GM19351 (cell line): ENCODE measurements at regions not wholly inside any gene's neighbourhood (a gene's known extent, or its start where the extent isn't known, plus 50 kb on each side); places are given as distances from the start of the nearest gene placed in this dataset.

Experiments
- ATAC-seq: cut with Tn5 transposase; IDR thresholded peaks from one replicate; pipeline ENCODE4 v1.9.1; 2021; ENCODE audit warnings: mild to moderate bottlenecking, moderate library complexity; ENCODE audit not compliant: unreplicated experiment

DNA sequence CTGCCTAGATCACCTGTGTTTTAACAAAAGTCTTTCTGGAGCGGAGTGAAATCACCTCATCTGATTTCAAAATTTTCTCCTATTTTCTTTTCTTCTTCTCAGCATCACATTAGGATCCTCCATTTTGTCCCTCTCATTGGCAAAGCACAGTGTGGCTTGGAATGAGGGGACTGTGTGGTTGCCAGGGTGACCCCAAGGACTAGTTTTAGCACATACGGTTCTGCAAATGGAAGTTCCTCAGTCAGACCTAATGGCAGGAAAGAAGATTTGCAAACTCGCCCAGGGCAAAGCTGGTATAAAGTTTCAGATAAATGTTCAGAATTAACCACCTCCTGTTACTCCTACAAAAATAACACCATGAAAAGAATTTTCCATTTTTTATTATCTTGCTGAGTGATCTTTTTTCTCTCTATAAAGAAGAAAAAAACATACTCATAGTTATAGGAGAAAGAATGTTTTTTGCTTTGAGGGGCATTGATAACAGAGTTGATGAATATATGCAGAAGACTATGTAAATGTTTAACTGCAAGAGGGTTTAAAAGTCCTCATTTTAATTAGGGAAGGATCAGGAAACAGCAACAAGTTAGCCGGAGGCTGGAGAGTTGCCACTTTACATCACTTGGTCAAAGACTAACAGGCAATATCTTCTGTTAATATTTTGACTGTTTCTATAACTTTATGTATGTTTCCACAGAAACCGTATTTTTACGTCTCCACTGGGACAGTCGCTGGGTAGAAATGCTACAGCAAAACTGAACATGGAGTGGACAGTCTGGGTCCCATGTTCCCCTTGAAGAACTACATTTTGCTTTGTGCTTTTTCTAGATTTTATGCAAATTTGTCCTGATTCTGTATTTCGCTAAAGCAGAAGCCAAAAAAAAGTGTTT, 257.8 kb downstream of the NR2F1-AS1 start:
- ATAC-seq, result no peak

DNA sequence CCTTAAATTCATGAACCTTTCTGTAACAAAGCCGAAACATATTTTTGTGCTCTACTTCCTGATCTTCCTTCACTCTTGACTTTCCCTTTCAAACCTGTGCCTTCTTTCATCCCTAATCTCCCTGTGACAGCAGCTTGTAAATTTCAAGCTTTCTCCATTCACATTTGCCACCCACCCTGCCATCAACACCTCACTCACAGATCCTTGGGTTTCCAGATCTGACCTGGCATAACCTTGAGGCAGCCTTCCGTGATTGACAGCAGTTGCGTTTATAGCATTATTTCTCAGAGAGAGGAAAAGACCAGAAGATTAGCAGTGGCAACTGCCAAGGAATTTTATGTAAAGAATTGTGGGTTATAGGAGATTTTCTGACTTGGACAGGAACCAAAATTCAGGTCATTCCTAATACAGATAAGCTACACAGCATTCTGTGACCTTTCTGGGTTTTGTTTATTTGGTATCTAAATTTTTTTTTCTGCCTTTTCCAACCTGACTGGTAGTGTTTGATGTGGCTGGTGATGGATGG, 260.0 kb downstream of the NR2F1-AS1 start:
- no peak for ATAC-seq

DNA sequence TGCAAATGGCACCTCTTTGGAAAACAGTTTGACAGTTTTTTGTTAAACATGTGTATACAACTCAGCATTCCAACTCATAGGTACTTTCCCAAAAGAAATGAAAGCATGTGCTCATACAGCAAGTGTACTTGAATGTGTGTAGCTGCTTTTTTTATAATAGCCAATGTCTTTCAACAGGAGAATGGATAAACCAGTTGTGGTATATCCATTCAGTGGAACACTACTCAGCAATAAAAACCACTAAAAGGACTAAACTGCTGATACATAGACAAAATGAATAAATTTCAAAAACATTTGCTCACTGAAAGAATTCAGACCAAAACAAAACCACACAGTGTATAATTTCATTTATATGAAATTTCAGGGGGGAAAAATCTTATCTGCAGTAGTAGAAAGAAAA, 267.3 kb downstream of the NR2F1-AS1 start:
- no peak for ATAC-seq

DNA sequence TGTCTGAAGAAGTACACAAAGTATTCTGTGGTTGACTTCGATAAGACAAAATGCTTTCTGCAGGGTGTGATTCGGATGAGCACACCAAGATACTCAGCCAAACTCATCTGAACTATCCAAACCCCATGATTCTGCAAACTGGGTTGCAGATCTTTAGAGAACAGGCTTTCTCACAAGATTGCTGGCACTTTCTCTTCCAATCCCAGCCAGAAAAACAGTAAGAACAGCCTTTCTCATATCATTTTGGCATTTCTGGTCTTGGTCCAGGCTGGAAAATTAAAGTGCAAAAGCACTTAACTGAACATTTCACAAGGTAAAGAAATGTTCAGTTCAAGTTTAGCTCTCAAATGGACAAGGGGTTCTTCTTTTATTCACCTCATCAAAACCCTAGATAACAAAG, 269.1 kb downstream of the NR2F1-AS1 start:
- ATAC-seq, result no peak

DNA sequence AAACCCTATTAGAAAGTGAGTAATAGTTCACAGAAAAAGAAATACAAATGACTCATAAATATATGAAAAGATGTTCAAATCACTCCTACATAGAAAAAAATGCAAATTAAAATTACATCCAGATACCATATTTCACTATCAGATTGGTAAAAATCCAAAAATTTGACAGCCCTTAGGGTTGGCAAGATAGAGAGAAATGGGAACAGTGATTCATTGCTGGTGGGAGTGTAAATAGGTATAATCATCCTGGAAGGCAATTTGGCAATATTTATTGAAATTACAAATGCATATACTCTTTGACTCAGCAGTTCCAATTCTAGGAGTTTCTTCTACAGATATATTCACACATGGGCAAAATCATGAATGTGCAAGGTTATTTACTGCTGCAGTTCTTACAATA, 273.5 kb downstream of the NR2F1-AS1 start:
- ATAC-seq, result no peak

DNA sequence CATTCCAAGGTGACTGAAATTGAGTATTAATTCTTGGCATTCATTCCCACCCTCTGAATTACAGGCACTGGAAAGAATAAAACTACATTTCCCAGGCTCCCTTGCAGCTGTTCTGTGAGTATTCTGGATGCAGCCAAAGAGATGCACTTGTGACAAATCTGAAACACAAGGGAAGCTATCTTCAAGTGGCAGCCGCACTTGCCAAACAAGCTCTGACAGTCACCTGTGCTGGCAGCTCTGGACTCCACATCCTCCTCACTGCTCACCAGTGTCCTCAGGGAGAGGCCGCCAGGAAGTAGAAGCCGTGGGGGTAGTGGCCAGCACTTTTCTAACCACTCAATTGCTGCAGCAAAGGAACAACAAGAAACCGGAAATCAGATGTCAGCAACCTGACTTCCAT, 275.0 kb downstream of the NR2F1-AS1 start:
- no peak for ATAC-seq

DNA sequence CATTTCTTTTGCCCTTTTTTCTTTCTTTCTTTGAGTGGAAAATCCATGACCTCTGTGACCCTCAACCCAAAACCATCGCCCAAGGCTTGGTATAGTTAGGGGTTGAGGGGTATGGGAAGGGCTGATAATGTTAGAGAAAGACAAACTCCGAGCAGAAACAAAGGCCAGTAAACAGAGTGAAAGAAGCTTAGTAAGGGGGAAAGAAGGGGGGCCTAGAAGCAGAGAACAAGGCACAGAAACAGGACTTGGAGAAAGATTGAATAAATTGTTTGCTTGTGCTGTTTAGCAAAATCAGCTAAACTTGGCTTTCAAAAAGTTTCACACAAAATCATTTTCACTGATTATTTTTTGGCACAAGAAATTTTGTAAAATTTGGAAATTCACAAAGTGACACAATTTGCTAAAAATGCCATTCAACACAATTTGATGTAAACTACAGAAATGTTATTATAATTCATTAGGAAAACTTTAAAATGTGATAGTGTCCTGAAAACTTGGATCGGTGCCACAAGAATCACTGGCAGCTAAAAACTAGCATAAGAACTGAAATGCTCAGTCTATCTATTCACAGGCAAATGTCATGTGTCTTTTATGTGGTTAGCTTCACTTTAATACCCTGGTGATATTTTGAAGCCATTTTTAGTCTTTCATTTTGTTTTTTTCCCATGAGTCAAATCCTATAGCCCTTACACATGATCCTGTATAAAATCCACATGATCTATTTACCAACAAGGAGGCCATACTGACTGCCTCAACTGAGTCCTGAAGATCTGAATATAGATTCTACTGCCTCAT, 276.4 kb downstream of the NR2F1-AS1 start:
- no peak for ATAC-seq

DNA sequence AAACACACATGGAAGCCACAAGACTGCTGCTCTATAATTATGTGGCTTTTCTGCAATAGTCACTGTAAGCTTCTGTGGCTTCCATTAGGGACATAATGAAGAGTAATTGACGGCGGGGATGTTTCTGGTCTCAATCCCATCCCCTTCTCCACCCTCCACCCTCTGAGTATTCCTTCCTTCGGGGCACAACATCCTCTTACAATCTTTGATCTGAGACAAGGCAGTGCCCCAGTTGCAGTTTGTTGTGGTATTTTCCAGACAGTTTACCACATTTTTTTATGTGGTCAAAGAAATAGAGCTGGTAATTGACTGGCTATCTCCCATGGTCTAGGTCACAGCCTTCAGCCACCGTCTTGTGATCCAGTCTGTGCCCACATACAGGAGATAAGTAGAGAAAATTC, 277.7 kb downstream of the NR2F1-AS1 start:
- ATAC-seq, result no peak

DNA sequence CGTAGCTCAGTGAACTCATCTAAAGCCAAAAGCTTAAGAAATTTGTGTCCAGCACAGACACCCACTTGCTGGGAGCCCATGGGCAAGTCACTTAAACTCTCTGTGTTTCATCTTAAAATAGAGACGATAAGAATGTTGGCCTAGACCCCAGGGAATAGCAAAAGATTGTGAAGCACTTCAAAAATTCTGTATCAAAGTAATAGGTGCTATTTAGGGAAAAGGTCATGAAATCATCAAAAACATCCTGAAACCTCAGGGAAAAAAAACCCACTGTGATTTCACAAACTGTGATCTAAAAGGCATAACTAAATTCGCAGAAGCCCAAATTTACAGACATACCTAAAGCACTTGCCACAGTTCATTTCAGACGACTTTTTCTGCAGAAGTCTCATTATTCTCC, 278.3 kb downstream of the NR2F1-AS1 start:
- no peak for ATAC-seq

DNA sequence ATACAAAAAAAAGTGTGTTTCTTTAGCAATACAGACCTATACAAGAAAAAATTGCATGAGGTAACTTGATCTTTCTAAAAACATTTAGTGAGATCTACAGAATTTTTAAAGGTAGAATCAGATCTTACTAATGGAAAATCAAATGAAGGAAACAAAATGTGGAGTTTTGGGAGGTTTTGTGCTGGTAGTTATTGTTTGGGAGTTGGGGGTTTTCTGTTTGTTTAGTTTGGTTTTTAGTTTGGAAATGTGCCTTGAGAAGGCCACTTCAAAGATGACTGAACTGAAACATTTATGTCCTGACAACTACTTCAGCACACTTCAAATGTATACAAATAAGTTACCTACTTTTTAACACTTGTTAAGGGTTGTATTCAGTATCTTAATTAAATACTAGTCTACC, 280.1 kb downstream of the NR2F1-AS1 start:
- no peak for ATAC-seq

DNA sequence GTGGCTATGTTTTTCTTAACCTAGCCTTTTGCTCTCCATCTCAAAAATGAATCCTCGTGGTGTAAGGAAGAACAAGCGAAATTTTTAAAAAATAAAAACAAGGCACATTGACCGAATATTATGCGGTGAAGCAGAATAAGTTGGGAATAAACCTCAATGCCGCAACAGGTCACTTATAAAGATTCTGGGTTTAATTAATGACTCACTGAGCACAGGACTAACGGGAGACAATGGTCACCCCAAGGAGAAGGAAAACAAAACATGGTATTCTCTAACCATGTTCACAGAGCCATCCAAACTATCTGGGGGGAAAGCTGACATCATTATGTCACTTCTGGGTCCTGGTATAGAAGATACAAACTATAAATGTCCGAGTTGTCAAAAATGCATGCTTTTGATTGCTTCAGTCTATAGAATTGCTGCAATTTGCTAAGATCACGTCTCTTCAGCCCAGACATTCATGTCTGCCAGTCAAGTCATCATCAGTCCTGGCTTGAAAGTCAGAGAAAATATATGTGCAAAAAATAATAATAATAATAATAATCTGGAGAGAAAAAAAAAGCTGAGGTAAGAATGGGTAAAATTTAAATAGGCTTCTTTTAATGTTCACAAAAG, 280.6 kb downstream of the NR2F1-AS1 start:
- no peak for ATAC-seq

DNA sequence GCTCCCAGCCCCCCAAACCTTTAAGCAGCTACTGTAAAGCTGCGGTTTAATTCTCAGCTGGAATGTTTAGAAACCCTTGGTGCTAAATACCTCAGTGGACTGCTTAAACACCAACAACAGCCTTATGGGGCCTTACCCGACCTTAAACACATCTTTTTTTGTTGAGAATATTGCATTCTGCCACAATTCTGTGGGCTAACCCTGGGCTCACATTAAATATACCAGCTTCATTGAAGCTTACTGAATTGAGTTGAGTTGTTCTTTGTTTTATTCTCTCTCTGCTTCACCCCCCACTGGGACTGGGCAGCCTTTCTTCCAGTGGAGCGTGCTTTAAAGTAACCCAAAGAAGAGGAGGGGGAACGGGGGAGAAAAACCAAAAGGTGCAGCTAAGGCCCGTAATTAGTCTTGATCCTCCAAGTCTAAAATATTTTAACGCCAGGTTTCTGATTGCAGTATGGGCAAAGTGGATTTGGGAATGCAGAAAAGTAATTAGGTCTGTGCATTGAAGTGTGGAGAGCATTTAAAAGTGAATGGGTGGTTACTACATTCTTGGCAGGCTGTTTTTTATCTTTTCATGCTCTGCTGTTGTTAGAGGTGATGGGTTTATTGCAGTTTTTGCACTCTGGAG, 281.2 kb downstream of the NR2F1-AS1 start:
- ATAC-seq, result no peak

DNA sequence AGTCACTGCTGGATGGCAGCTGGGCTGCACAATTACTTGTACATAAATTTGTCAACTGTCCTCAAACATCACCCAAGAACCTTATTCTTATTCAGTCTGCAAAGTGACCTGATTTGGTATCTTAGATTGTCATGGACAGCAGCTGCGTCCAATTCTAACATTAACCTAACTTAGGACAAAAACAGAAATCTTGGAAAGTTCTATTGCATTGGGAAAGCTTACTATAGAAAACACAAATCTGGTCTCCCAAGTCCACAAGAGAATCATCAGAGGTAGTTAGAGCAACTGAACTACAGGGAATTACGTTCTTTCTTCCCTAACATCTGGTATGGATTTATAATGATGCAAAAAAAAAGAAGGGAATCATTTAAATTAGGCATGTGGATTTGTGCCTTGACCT, 283.9 kb downstream of the NR2F1-AS1 start:
- no peak for ATAC-seq

DNA sequence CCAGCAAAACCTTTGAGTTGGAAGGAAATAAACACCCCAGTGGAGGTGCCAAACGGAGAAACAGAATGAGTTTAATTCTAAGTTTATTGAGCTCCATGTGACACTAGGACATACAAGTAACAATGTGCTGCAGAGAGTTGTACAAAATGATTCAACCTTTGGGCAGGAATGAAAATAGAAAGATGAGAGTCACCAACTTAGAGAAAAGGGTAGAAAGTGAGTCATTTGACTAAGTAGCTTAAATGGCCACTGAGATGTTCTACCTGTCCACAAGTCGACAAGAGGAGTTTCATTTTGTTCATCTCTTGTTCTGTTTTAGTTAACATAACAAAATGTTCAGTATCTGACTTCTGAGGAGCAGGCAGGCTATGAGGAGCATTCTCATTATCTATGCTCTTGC, 284.7 kb downstream of the NR2F1-AS1 start:
- peak; percentile 43 for ATAC-seq

DNA sequence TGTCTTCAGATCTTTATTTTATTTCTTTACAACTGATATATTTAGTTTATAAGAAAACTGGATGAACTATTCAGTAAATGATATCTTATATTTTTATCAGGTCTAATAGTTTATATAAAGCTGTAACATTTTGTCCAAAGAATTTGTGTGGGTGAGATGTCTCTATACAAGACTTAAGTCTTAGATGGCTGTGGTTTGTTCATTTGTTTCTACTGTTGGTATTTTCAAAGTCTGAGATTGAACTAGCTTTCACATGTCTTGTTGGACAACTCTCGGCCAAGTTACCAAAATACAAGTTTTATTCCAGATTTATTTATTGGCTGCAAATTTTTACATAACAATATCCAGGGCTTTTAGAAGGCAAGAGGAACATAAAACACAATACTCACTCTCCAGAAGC, 286.0 kb downstream of the NR2F1-AS1 start:
- ATAC-seq, result no peak

DNA sequence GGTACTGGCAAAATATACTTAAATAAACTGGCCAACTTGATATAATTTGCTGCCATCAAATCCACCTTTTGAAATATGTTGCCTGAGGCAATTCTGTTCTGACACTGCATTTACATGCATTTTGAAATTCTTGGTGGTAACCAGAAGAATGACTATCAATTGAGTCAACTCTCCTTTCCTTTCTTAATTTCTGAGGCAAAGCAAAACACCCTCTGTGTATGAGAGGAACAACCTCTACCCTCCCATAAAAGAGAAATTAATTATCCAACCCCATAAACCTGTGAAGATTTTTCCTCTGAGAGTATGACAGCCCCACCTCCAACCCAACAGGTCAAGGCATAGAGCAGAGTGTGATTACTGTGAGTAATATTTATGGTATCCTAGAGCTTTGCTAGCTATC, 286.8 kb downstream of the NR2F1-AS1 start:
- no peak for ATAC-seq

DNA sequence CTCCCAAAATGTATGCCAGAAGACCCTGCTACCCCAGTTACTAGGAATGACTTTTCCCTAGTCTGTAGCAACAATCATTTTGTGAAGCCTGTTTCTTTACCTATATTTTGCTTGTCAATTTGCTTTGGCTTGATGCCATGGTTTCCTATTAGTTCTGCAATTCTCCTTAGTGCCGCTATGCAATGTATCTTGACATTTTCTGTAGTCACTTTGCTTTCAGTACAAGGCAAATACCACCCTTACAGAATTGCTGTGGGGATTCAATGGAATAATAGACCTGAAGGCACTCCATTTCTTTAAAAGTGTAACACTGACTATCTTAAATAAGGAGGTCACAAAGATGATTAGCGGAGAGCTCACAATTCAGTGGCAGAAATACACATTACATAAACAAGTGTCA, 291.1 kb downstream of the NR2F1-AS1 start:
- ATAC-seq, result no peak

DNA sequence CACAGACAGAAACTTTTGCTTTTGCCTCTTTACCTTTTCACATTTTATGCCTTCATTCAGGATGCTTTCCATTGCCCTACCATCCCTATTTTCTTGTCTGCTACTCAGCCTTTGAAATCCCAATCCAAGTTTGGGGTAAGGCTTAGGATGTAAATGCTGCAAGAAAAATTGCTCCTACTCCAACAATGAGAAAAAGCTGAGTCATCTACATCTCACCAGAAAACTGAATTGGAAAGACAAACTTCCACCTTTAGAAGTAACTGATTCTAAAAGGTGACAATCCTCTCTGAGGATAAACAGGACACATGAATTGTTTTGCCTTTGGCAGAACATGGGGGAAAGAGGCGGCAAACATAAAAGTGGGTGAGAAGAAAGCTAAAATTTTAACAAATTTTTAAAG, 295.6 kb downstream of the NR2F1-AS1 start:
- ATAC-seq, result no peak

DNA sequence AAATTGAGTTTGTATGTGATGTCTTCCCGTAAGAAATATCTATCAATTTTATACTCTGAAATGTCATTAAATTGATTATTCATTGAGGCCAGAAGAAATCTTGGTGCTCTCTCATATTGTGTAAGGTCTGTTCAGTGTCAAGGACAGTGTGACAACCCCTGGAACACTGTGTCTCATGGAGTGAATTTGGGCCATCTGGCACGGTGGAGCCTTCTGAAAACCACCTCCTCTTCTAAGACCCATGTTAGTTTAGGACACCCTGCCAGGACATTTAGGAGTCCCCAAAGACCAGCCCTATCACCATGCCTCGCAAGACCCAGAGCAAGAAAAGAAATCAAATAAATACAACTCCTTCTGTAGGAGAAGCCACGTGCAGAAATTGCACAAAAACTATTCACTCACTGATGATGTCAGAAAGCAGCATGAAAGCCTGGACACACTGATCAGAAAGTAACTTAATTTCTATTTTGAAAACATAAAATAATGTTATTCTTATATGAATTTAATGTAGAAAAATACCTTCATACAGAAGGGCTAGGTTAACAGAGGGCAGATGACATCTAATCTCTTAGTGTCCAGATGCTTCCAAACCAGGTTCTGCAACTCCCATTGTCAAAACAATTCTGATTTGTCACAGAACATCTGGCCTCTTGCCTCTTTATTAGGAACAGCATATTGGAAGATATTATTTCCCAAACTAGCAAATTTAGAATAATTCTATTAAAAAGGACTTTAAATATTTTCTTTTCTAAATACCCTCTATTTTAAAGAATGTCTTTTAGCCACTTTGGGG, 298.8 kb downstream of the NR2F1-AS1 start:
- no peak for ATAC-seq

DNA sequence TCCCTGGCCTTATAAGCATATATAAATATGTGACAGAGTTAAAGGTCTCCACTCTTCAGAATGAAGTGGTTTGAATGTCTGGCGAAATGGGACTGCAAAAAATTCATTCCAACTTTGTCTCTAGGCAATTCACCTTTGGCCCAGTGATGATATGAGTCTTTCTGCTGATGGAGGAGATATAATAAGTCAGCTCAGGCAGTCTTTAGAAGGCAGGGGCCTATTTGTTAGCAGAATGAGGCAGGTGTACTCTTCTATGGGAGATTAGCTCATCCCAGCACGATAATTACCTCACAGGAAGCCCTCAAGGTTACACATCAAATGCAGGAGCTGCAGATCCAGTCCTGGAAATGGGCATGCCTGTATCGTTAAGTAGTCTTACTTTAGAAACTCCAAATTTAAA, 300.5 kb downstream of the NR2F1-AS1 start:
- no peak for ATAC-seq
